WTC11 (cell line): ENCODE measurements at regions not wholly inside any gene's neighbourhood (a gene's known extent, or its start where the extent isn't known, plus 50 kb on each side); places are given as distances from the start of the nearest gene placed in this dataset.

Source experiments
- ATAC-seq: fragments of 200-7000 bp; cut with Tn5 transposase; 2 replicates; pipeline ENCODE4 v1.10.0; 2021; ENCODE audit warnings: mild to moderate bottlenecking, moderate library complexity
- CTCF ChIA-PET: fragments of 300-600 bp; sonication (Branson Sonifier 250); formaldehyde crosslinking; loops from one replicate; lab custom pipeline; 2021; ENCODE audit warnings: antibody characterized with exemption; lab: Charles Lee
- POLR2A ChIA-PET: fragments of 350-600 bp; sonication (Branson Sonifier 250); formaldehyde crosslinking; loops from one replicate; lab custom pipeline; 2021; ENCODE audit warnings: antibody characterized with exemption; lab: Charles Lee
- DNase-seq: peaks from one replicate; pipeline ENCODE4 v3.0.0; 2021; ENCODE audit warnings: low spot score
- H3K27ac Mint-ChIP-seq: 2 replicates; pipeline ENCODE4 v1.8.0; 2021; ENCODE audit warnings: mixed read lengths
- H3K27me3 Mint-ChIP-seq: 2 replicates; pipeline ENCODE4 v1.8.0; 2021; ENCODE audit warnings: low read depth, mild to moderate bottlenecking, moderate library complexity, mixed read lengths
- H3K36me3 Mint-ChIP-seq: 2 replicates; pipeline ENCODE4 v1.8.0; 2021; ENCODE audit warnings: mixed read lengths
- H3K4me1 Mint-ChIP-seq: 2 replicates; pipeline ENCODE4 v1.8.0; 2022; ENCODE audit warnings: mixed read lengths
- H3K4me3 Mint-ChIP-seq: 2 replicates; pipeline ENCODE4 v1.8.0; 2021; ENCODE audit warnings: mild to moderate bottlenecking, moderate library complexity, mixed read lengths
- H3K9me3 Mint-ChIP-seq: 2 replicates; pipeline ENCODE4 v1.8.0; 2021; ENCODE audit warnings: mixed read lengths
- ESRRA ChIP-seq: sonication (generic); formaldehyde crosslinking; IDR thresholded peaks from 2 replicates; pipeline ENCODE4 v1.8.1; 2022; ENCODE audit warnings: mild to moderate bottlenecking, missing genetic modification reagents, borderline replicate concordance
- FOXJ3 ChIP-seq: sonication (generic); formaldehyde crosslinking; IDR thresholded peaks from 2 replicates; pipeline ENCODE4 v1.9.0; 2021; ENCODE audit warnings: missing genetic modification reagents, mild to moderate bottlenecking, borderline replicate concordance
- GABPB1 ChIP-seq: sonication (generic); formaldehyde crosslinking; IDR thresholded peaks from 2 replicates; pipeline ENCODE4 v1.8.1; 2023; ENCODE audit warnings: mild to moderate bottlenecking, missing genetic modification reagents
- JUN ChIP-seq: sonication (generic); formaldehyde crosslinking; IDR thresholded peaks from 2 replicates; pipeline ENCODE4 v1.8.0; 2023; ENCODE audit warnings: mild to moderate bottlenecking, missing genetic modification reagents
- KAT7 ChIP-seq: sonication (generic); formaldehyde crosslinking; IDR thresholded peaks from 2 replicates; pipeline ENCODE4 v1.8.1; 2023; ENCODE audit warnings: missing genetic modification reagents, mild to moderate bottlenecking, borderline replicate concordance
- NFATC4 ChIP-seq: fragments of 250-450 bp; sonication (Bioruptor Pico); IDR thresholded peaks from 2 replicates; pipeline ENCODE4 v1.9.0; 2021; ENCODE audit warnings: mild to moderate bottlenecking
- NR1H2 ChIP-seq: sonication (generic); formaldehyde crosslinking; IDR thresholded peaks from 2 replicates; pipeline ENCODE4 v1.9.0; 2021; ENCODE audit warnings: mild to moderate bottlenecking, moderate library complexity, missing genetic modification reagents
- OVOL2 ChIP-seq: fragments of 250-450 bp; sonication (Bioruptor Pico); IDR thresholded peaks from 2 replicates; pipeline ENCODE4 v1.9.0; 2021; ENCODE audit warnings: mild to moderate bottlenecking, borderline replicate concordance
- PRRX2 ChIP-seq: fragments of 250-450 bp; sonication (Bioruptor Pico); IDR thresholded peaks from 2 replicates; pipeline ENCODE4 v1.8.0; 2021; ENCODE audit warnings: mild to moderate bottlenecking
- TP53 ChIP-seq: sonication (generic); formaldehyde crosslinking; IDR thresholded peaks from 2 replicates; pipeline ENCODE4 v1.8.1; 2023; ENCODE audit warnings: mild to moderate bottlenecking, missing genetic modification reagents
- ZNF138 ChIP-seq: sonication (generic); formaldehyde crosslinking; conservative IDR thresholded peaks from 2 replicates; pipeline ENCODE4 v1.8.1; 2022; ENCODE audit warnings: mild to moderate bottlenecking, moderate library complexity, missing genetic modification reagents
- ZNF416 ChIP-seq: fragments of 250-450 bp; sonication (Bioruptor Pico); IDR thresholded peaks from 2 replicates; pipeline ENCODE4 v1.9.0; 2021; ENCODE audit warnings: mild to moderate bottlenecking, inconsistent platforms
- TF ChIP-seq, protein P1 (sequence below): fragments of 250-450 bp; sonication (Bioruptor Pico); IDR thresholded peaks from 2 replicates; pipeline ENCODE4 v1.9.0; 2021; ENCODE audit warnings: mild to moderate bottlenecking
- TF ChIP-seq, protein P2 (sequence below): sonication (generic); formaldehyde crosslinking; IDR thresholded peaks from 2 replicates; pipeline ENCODE4 v1.8.1; 2022; ENCODE audit warnings: mild to moderate bottlenecking, moderate library complexity, missing genetic modification reagents
- TF ChIP-seq, protein P3 (sequence below): fragments of 250-450 bp; sonication (Bioruptor Pico); IDR thresholded peaks from 2 replicates; pipeline ENCODE4 v1.9.0; 2021; ENCODE audit warnings: moderate library complexity, mild to moderate bottlenecking, inconsistent platforms, borderline replicate concordance
- TF ChIP-seq, protein P4 (sequence below): sonication (generic); formaldehyde crosslinking; IDR thresholded peaks from 2 replicates; pipeline ENCODE4 v1.8.1; 2022; ENCODE audit warnings: mild to moderate bottlenecking, missing genetic modification reagents, moderate library complexity, borderline replicate concordance
- TF ChIP-seq, protein P5 (sequence below): fragments of 250-450 bp; sonication (Bioruptor Pico); conservative IDR thresholded peaks from 2 replicates; pipeline ENCODE4 v1.9.0; 2021; ENCODE audit warnings: mild to moderate bottlenecking
- TF ChIP-seq, protein P6 (sequence below): sonication (generic); formaldehyde crosslinking; IDR thresholded peaks from 2 replicates; pipeline ENCODE4 v1.8.0; 2023; ENCODE audit warnings: missing genetic modification reagents

DNA sequence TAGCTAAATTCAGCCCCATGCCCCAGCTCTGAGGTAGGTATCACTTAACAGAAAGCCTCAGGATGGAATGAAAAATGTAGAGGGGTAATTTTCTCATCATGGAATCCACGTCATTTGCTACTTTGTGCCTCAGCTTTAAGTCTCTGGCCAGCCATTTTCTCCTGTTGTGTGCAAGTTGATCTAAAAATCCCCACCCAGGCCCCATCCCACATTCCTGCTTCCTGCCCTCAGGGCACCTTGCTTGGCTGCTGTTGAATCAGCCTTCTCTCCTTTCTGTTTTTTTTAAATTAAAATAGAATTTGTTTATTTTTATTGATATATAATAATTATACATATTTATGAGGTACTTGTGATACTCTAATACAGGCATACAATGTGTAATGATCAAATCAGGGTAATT is 179.9 kb upstream of the TSHZ3 start (continued):
- TF ChIP-seq, protein P1, sequence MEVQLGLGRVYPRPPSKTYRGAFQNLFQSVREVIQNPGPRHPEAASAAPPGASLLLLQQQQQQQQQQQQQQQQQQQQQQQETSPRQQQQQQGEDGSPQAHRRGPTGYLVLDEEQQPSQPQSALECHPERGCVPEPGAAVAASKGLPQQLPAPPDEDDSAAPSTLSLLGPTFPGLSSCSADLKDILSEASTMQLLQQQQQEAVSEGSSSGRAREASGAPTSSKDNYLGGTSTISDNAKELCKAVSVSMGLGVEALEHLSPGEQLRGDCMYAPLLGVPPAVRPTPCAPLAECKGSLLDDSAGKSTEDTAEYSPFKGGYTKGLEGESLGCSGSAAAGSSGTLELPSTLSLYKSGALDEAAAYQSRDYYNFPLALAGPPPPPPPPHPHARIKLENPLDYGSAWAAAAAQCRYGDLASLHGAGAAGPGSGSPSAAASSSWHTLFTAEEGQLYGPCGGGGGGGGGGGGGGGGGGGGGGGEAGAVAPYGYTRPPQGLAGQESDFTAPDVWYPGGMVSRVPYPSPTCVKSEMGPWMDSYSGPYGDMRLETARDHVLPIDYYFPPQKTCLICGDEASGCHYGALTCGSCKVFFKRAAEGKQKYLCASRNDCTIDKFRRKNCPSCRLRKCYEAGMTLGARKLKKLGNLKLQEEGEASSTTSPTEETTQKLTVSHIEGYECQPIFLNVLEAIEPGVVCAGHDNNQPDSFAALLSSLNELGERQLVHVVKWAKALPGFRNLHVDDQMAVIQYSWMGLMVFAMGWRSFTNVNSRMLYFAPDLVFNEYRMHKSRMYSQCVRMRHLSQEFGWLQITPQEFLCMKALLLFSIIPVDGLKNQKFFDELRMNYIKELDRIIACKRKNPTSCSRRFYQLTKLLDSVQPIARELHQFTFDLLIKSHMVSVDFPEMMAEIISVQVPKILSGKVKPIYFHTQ (CRISPR knock-in tag): no peak
- TF ChIP-seq, protein P2, sequence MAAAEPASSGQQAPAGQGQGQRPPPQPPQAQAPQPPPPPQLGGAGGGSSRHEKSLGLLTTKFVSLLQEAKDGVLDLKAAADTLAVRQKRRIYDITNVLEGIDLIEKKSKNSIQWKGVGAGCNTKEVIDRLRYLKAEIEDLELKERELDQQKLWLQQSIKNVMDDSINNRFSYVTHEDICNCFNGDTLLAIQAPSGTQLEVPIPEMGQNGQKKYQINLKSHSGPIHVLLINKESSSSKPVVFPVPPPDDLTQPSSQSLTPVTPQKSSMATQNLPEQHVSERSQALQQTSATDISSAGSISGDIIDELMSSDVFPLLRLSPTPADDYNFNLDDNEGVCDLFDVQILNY (CRISPR knock-in tag): no peak
- TF ChIP-seq, protein P3, sequence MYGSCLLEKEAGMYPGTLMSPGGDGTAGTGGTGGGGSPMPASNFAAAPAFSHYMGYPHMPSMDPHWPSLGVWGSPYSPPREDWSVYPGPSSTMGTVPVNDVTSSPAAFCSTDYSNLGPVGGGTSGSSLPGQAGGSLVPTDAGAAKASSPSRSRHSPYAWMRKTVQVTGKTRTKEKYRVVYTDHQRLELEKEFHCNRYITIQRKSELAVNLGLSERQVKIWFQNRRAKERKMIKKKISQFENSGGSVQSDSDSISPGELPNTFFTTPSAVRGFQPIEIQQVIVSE (CRISPR knock-in tag): no peak
- TF ChIP-seq ZNF138 (CRISPR knock-in tag) (no peak), ZNF416 (CRISPR knock-in tag) (no peak), NFATC4 (CRISPR knock-in tag) (no peak), PRRX2 (CRISPR knock-in tag) (no peak), JUN (CRISPR knock-in tag) (no peak), OVOL2 (no peak)
- TF ChIP-seq, protein P4, sequence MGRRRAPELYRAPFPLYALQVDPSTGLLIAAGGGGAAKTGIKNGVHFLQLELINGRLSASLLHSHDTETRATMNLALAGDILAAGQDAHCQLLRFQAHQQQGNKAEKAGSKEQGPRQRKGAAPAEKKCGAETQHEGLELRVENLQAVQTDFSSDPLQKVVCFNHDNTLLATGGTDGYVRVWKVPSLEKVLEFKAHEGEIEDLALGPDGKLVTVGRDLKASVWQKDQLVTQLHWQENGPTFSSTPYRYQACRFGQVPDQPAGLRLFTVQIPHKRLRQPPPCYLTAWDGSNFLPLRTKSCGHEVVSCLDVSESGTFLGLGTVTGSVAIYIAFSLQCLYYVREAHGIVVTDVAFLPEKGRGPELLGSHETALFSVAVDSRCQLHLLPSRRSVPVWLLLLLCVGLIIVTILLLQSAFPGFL (CRISPR knock-in tag): no peak
- TF ChIP-seq, protein P5, sequence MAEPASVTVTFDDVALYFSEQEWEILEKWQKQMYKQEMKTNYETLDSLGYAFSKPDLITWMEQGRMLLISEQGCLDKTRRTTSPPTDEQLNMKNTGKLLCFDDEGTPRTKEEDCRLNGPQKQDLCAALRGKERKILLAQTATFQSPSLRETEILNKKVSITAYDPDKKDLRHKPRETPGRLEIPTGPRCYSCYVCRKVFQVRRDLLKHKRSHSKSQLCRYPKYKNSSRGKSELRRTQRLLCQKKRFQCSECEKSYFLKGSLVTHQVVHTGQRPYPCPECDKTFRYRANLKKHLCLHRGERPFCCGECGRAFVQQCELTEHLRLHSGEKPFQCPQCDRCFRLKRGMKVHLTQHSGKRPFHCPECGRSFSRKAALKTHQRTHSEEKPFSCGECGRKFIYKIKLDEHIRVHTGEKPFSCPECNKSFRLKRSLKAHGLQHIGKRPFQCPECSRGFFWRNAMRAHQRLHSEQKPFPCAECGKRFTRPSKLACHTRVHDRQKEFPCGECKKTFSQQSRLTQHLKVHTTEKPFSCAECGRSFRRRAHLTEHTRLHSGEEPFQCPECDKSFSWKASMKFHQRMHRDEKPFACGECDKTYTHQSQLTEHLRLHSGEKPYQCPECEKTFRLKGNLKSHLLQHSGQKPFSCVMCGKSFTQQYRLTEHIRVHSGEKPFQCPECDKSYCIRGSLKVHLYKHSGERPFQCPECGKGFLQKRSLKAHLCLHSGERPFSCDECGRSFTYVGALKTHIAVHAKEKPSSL (CRISPR knock-in tag): no peak

DNA sequence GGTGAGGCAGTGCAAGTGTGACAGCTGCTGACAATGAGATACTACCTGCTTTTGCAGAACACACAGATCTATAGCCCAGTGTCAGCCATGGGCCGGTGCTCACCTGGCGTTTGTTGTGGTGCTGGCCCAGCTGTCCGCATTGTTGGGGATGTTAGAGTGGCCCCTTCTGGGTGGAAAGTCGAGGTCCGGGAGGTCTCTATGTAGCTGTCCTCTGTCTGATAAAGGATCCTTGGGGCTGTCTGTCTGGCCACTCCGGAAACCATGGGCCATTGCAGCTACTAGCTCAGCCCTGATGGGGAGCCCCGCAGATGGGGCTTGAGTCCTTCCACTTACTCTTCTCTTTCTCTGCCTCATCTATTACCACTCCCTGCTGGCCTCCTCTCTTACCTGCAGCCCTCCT is 181.5 kb upstream of the TSHZ3 start:
- peaks cover 7% of the 10 kb centered on the region for H3K36me3 Mint-ChIP-seq

More for the DNA sequence above, 181.5 kb upstream of the TSHZ3 start:
- CTCF ChIA-PET: no interaction called here
- Mint-ChIP-seq H3K4me1 (peaks cover 9% of the 10 kb centered on the region), H3K27ac (no peak overlapping the region), H3K27me3 (peaks cover 2% of the 10 kb centered on the region; the same call in 1 of the 2 replicates), H3K4me3 (no peak overlapping the region), H3K9me3 (peaks cover 14% of the 10 kb centered on the region)
- no peak for TF ChIP-seq FOXJ3 (CRISPR knock-in tag)
- TF ChIP-seq GABPB1 (CRISPR knock-in tag): no peak
- TF ChIP-seq, protein P6, sequence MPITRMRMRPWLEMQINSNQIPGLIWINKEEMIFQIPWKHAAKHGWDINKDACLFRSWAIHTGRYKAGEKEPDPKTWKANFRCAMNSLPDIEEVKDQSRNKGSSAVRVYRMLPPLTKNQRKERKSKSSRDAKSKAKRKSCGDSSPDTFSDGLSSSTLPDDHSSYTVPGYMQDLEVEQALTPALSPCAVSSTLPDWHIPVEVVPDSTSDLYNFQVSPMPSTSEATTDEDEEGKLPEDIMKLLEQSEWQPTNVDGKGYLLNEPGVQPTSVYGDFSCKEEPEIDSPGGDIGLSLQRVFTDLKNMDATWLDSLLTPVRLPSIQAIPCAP (CRISPR knock-in tag): no peak
- TF ChIP-seq KAT7 (CRISPR knock-in tag): no peak
- TF ChIP-seq, protein P5 (CRISPR knock-in tag): no peak
- no peak for TF ChIP-seq NR1H2 (CRISPR knock-in tag)
- no peak for TF ChIP-seq TP53
- no peak for TF ChIP-seq ESRRA
- DNase-seq (no peak), ATAC-seq (no peak)
- POLR2A ChIA-PET: no interaction called here
